ENCODE measurements at regions not wholly inside any gene's neighbourhood (a gene's known extent, or its start where the extent isn't known, plus 50 kb on each side); places are given as distances from the start of the nearest gene placed in this dataset.

- peak; percentile 36 for TF ChIP-seq CTCF (IDR thresholded peaks at IDR 0.05; ENCODE audit: low read depth, low read length)
- DNase-seq (ENCODE audit: low read depth in 2 of 2), result peak; percentile 20 to 49
- no peak overlapping the region for H3K4me3 ChIP-seq (replicated peaks in 1 of 2; ENCODE audit: low read depth in 2 of 2, low read length in 2 of 2)
Measured at GRCh38 chr15:77784361-77785292, 151.9 kb upstream of the LINGO1 start.

GRCh38 chr15:77783636-77784035, 150.9 kb upstream of the LINGO1 start:
- no peak for TF ChIP-seq CTCF (IDR thresholded peaks at IDR 0.05; ENCODE audit: low read depth, low read length)
- H3K4me3 ChIP-seq (replicated peaks in 1 of 2; ENCODE audit: low read depth in 2 of 2, low read length in 2 of 2), result no peak overlapping the region
- no peak for DNase-seq (ENCODE audit: low read depth in 2 of 2)

GRCh38 chr15:77782691-77783090, 150.0 kb upstream of the LINGO1 start:
- no peak for TF ChIP-seq CTCF (IDR thresholded peaks at IDR 0.05; ENCODE audit: low read depth, low read length)
- H3K4me3 ChIP-seq (replicated peaks in 1 of 2; ENCODE audit: low read depth in 2 of 2, low read length in 2 of 2), result no peak overlapping the region
- DNase-seq (ENCODE audit: low read depth in 2 of 2), result no peak

- no peak overlapping the region for H3K4me3 ChIP-seq (replicated peaks in 1 of 2; ENCODE audit: low read depth in 2 of 2, low read length in 2 of 2)
- TF ChIP-seq CTCF (IDR thresholded peaks at IDR 0.05; ENCODE audit: low read depth, low read length), result no peak
- no peak for DNase-seq (ENCODE audit: low read depth in 2 of 2)
Measured at GRCh38 chr15:77781946-77782240, 149.2 kb upstream of the LINGO1 start.

- no peak overlapping the region for H3K4me3 ChIP-seq (replicated peaks in 1 of 2; ENCODE audit: low read depth in 2 of 2, low read length in 2 of 2)
- no peak for DNase-seq (ENCODE audit: low read depth in 2 of 2)
- no peak for TF ChIP-seq CTCF (IDR thresholded peaks at IDR 0.05; ENCODE audit: low read depth, low read length)
Measured at GRCh38 chr15:77781151-77781945, 148.6 kb upstream of the LINGO1 start.

- TF ChIP-seq CTCF (IDR thresholded peaks at IDR 0.05; ENCODE audit: low read depth, low read length), result no peak
- no peak overlapping the region for H3K4me3 ChIP-seq (replicated peaks in 1 of 2; ENCODE audit: low read depth in 2 of 2, low read length in 2 of 2)
- no peak for DNase-seq (ENCODE audit: low read depth in 2 of 2)
Measured at GRCh38 chr15:77778802-77779201, 146.1 kb upstream of the LINGO1 start.

Data from cardiac fibroblast (primary cell).